Endodermal cell (in vitro differentiated cells): ENCODE measurements at regions not wholly inside any gene's neighbourhood (a gene's known extent, or its start where the extent isn't known, plus 50 kb on each side); places are given as distances from the start of the nearest gene placed in this dataset.

Source experiments
- DNase-seq: peaks from one replicate; pipeline ENCODE4 v3.0.0-alpha.2; 2017
- H3K27ac ChIP-seq: 2 replicates; pipeline ENCODE4 v1.5.1; 2013; ENCODE audit warnings: mild to moderate bottlenecking, low read depth, low read length, moderate library complexity
- H3K27me3 ChIP-seq: 2 replicates; pipeline ENCODE4 v1.6.1; 2013; ENCODE audit warnings: mild to moderate bottlenecking, low read length, moderate library complexity; ENCODE audit not compliant: insufficient read depth, control insufficient read depth, poor library complexity, severe bottlenecking
- H3K36me3 ChIP-seq: 2 replicates; pipeline ENCODE4 v1.7.0; 2013; ENCODE audit warnings: mild to moderate bottlenecking, low read length, moderate library complexity; ENCODE audit not compliant: control insufficient read depth, insufficient read depth
- H3K4me1 ChIP-seq: one replicate; pipeline ENCODE4 v1.7.0; 2013; ENCODE audit warnings: low read length; ENCODE audit not compliant: control insufficient read depth, insufficient read depth
- H3K4me3 ChIP-seq: 2 replicates; pipeline ENCODE4 v1.5.1; 2013; ENCODE audit warnings: mild to moderate bottlenecking, low read length, moderate library complexity
- H3K9ac ChIP-seq: 2 replicates; pipeline ENCODE4 v1.6.1; 2013; ENCODE audit warnings: mild to moderate bottlenecking, low read length, moderate library complexity; ENCODE audit not compliant: poor library complexity, severe bottlenecking; ENCODE audit errors: extremely low read depth
- H3K9me3 ChIP-seq: 2 replicates; pipeline ENCODE4 v1.6.1; 2013; ENCODE audit warnings: mild to moderate bottlenecking, low read length, moderate library complexity; ENCODE audit not compliant: control insufficient read depth
- H3K27ac Mint-ChIP-seq: 2 replicates; pipeline ENCODE4 v1.8.0; 2020; ENCODE audit warnings: mixed read lengths
- H3K27me3 Mint-ChIP-seq: 2 replicates; pipeline ENCODE4 v1.8.0; 2021; ENCODE audit warnings: mild to moderate bottlenecking, mixed read lengths; ENCODE audit not compliant: insufficient read depth
- H3K36me3 Mint-ChIP-seq: 2 replicates; pipeline ENCODE4 v1.8.0; 2020; ENCODE audit warnings: low read depth, mixed read lengths
- H3K4me1 Mint-ChIP-seq: 2 replicates; pipeline ENCODE4 v1.8.0; 2020; ENCODE audit warnings: mixed read lengths
- H3K4me3 Mint-ChIP-seq: 2 replicates; pipeline ENCODE4 v1.8.0; 2020; ENCODE audit warnings: mild to moderate bottlenecking, moderate library complexity, mixed read lengths
- H3K9me3 Mint-ChIP-seq: 2 replicates; pipeline ENCODE4 v1.8.0; 2020; ENCODE audit warnings: mild to moderate bottlenecking, mixed read lengths
- CTCF ChIP-seq: fragments of 200-600 bp; sonication (generic); conservative IDR thresholded peaks from 2 replicates; pipeline ENCODE4 v1.5.0; 2021; ENCODE audit warnings: antibody characterized with exemption, mild to moderate bottlenecking
- WGBS, 2 experiments: methylation state at CpG; one replicate each; pipeline versions ENCODE4 v1.1.5 to v1.1.7; 2013; ENCODE audit warnings: missing lambda C conversion rate in 2 of 2, mixed read lengths in 1 of 2; ENCODE audit not compliant: insufficient coverage in 1 of 2, insufficient read length in 1 of 2; 5-methylcytosine and 5-hydroxymethylcytosine counted together

GRCh38 chr10:71066600-71066999 lies 145.8 kb upstream of the UNC5B start:
- Mint-ChIP-seq H3K4me1 (peaks cover 12% of the 10 kb centered on the region), H3K27me3 (no peaks in the 10 kb centered on the region), H3K36me3 (no peaks in the 10 kb centered on the region), H3K4me3 (no peak overlapping the region), H3K9me3 (no peaks in the 10 kb centered on the region), H3K27ac (no peak overlapping the region)
- 94 to 95% methylated on average over 10 of the region's 10 CpGs for WGBS, 2 experiments
- Histone ChIP-seq H3K27me3 (no peaks in the 10 kb centered on the region), H3K9me3 (no peaks in the 10 kb centered on the region), H3K4me3 (no peak overlapping the region), H3K36me3 (no peaks in the 10 kb centered on the region), H3K27ac (no peak overlapping the region), H3K4me1 (peaks cover 4% of the 10 kb centered on the region), H3K9ac (no peak overlapping the region)
- no peak for TF ChIP-seq CTCF
- no peak for DNase-seq

GRCh38 chr10:71067098-71067740 lies 145.2 kb upstream of the UNC5B start:
- H3K27me3 ChIP-seq: no peaks in the 10 kb centered on the region
- Mint-ChIP-seq H3K27ac (no peak overlapping the region), H3K4me3 (no peak overlapping the region), H3K36me3 (no peaks in the 10 kb centered on the region), H3K27me3 (no peaks in the 10 kb centered on the region), H3K9me3 (no peaks in the 10 kb centered on the region), H3K4me1 (peaks cover 10% of the 10 kb centered on the region)
- no peaks in the 10 kb centered on the region for H3K36me3 ChIP-seq
- H3K9ac ChIP-seq: no peak overlapping the region
- H3K27ac ChIP-seq: no peak overlapping the region
- TF ChIP-seq CTCF: no peak
- H3K9me3 ChIP-seq: no peaks in the 10 kb centered on the region
- H3K4me3 ChIP-seq: no peak overlapping the region
- peaks cover 4% of the 10 kb centered on the region for H3K4me1 ChIP-seq
- DNase-seq: no peak
- WGBS, 2 experiments: 94 to 96% methylated on average over 11 to 19 of the region's 19 CpGs

- no peak overlapping the region for H3K4me3 Mint-ChIP-seq
- no peak overlapping the region for H3K27ac Mint-ChIP-seq
- DNase-seq: no peak
- Histone ChIP-seq H3K4me3 (no peak overlapping the region), H3K27ac (no peak overlapping the region), H3K36me3 (no peaks in the 10 kb centered on the region), H3K9ac (no peak overlapping the region), H3K27me3 (no peaks in the 10 kb centered on the region), H3K9me3 (no peaks in the 10 kb centered on the region), H3K4me1 (no peaks in the 10 kb centered on the region)
- H3K4me1 Mint-ChIP-seq: peaks cover 2% of the 10 kb centered on the region
- WGBS, 2 experiments: 83 to 95% methylated on average over 3 to 6 of the region's 6 CpGs
- no peak for TF ChIP-seq CTCF
- H3K36me3 Mint-ChIP-seq: no peaks in the 10 kb centered on the region
- H3K9me3 Mint-ChIP-seq: no peaks in the 10 kb centered on the region
- H3K27me3 Mint-ChIP-seq: no peaks in the 10 kb centered on the region
Observed at GRCh38 chr10:71068861-71069271, 143.5 kb upstream of the UNC5B start.
